MM.1S (cell line): ENCODE measurements at regions not wholly inside any gene's neighbourhood (a gene's known extent, or its start where the extent isn't known, plus 50 kb on each side); places are given as distances from the start of the nearest gene placed in this dataset.

Source experiments
- CTCF ChIP-seq: fragments of 300-600 bp; sonication (generic); IDR thresholded peaks from 2 replicates; pipeline ENCODE4 v1.5.1; 2016; ENCODE audit warnings: antibody characterized with exemption, low read length, mixed read lengths
- EZH2 ChIP-seq: fragments of 300-600 bp; sonication (generic); optimal IDR thresholded peaks from 2 replicates; pipeline ENCODE3; 2017; ENCODE audit warnings: low read depth, mild to moderate bottlenecking, antibody characterized with exemption, low read length, mixed read lengths

- no peak for TF ChIP-seq CTCF
- no peak for TF ChIP-seq EZH2
Measured at GRCh38 chr6:9507136-9507895, 907.6 kb downstream of the TFAP2A start.
